Stomach (tissue), 8 donors: ENCODE measurements at regions not wholly inside any gene's neighbourhood (a gene's known extent, or its start where the extent isn't known, plus 50 kb on each side); places are given as distances from the start of the nearest gene placed in this dataset.

Experiments
- DNase-seq, 2 donors: peaks; one replicate each; pipeline versions ENCODE4 v3.0.0 to v3.0.0-alpha.2; 2013 to 2019
- H3K27ac ChIP-seq, 5 donors: fragments of 200-600 bp in 4 of 5; sonication (generic) in 4 of 5; one replicate each; pipeline ENCODE4 v1.5.1; 2013 to 2019; ENCODE audit warnings: mild to moderate bottlenecking in 1 of 5, moderate library complexity in 1 of 5
- H3K27me3 ChIP-seq, 3 donors: fragments of 200-600 bp; sonication (generic); one replicate each; pipeline ENCODE4 v1.5.1; 2017 to 2019; ENCODE audit warnings: mixed run types in 1 of 3
- H3K36me3 ChIP-seq, 4 donors: fragments of 200-600 bp; sonication (generic); 1 replicate in 3 of 4; 2 replicates in 1 of 4; pipeline ENCODE4 v1.5.1; 2016 to 2019
- H3K4me1 ChIP-seq, 4 donors: fragments of 200-600 bp; sonication (generic); one replicate each; pipeline ENCODE4 v1.5.1; 2016 to 2019
- H3K4me3 ChIP-seq, 4 donors: fragments of 200-600 bp; sonication (generic) in 3 of 4; one replicate each; pipeline ENCODE4 v1.5.1; 2016 to 2019; ENCODE audit warnings: mild to moderate bottlenecking in 1 of 4
- H3K9me3 ChIP-seq, 4 donors: fragments of 200-600 bp; sonication (generic); one replicate each; pipeline ENCODE4 v1.5.1; 2016 to 2019
- CTCF ChIP-seq, 7 experiments: fragments of 450-650 bp in 4 of 7; fragments of 200-600 bp in 3 of 7; sonication (generic) in 3 of 7; IDR thresholded peaks; one replicate each; pipeline ENCODE4 v1.5.1; 2016 to 2019; ENCODE audit warnings: antibody characterized with exemption in 7 of 7, control low read depth in 2 of 7, mild to moderate bottlenecking in 1 of 7
- EP300 ChIP-seq: sonication (generic); formaldehyde crosslinking; IDR thresholded peaks from one replicate; pipeline ENCODE4 v1.6.1; 2017; ENCODE audit warnings: antibody characterized with exemption
- POLR2A ChIP-seq, 4 donors: fragments of 450-650 bp; IDR thresholded peaks; one replicate each; pipeline ENCODE4 v1.6.1; 2016; ENCODE audit warnings: antibody characterized with exemption in 4 of 4, control low read depth in 2 of 4, mild to moderate bottlenecking in 1 of 4, moderate library complexity in 1 of 4
- POLR2AphosphoS5 ChIP-seq, 3 donors: sonication (generic); formaldehyde crosslinking; IDR thresholded peaks; one replicate each; pipeline ENCODE4 v1.6.1; 2016; ENCODE audit warnings: antibody characterized with exemption in 3 of 3
- WGBS, 5 donors: extraction: QIAGEN DNeasy Blood & Tissue Kit in 3 of 5; methylation state at CpG; one replicate each; pipeline versions ENCODE4 v1.1.5 to v1.1.7; 2013 to 2018; 5-methylcytosine and 5-hydroxymethylcytosine counted together
- intact Hi-C: fragments of 100-400 bp; cut with DNase I; formaldehyde crosslinking; loops from one replicate; pipeline ENCODE4 v1.15.1; 2023; ENCODE audit warnings: low total_unique reads
- donor health status: healthy with polysubstance abuse.
- donor health status: Bipolar disorder and iron deficiency.
- donor health status: healthy.

GRCh38 chr4:130335417-130336194, 1239.7 kb downstream of the C4orf33 start:
- Histone ChIP-seq H3K4me3 (no peak overlapping the region), H3K27me3 (no peaks in the 10 kb centered on the region), H3K4me1 (no peaks in the 10 kb centered on the region), H3K36me3 (no peaks in the 10 kb centered on the region), H3K27ac (no peak overlapping the region), H3K9me3 (no peaks in the 10 kb centered on the region)
- TF ChIP-seq EP300 (no peak), POLR2AphosphoS5 (IDR thresholded peaks at IDR 0.05) (no peak), POLR2A (IDR thresholded peaks at IDR 0.05) (no peak), CTCF (IDR thresholded peaks at IDR 0.05) (no peak)
- WGBS, 5 donors: 70 to 86% (median 77%) methylated on average over 5 of the region's 5 CpGs
- intact Hi-C loops: no loop called here
- DNase-seq: no peak

GRCh38 chr4:130336585-130337217, 1240.7 kb downstream of the C4orf33 start:
- H3K36me3 ChIP-seq: no peaks in the 10 kb centered on the region
- no peaks in the 10 kb centered on the region for H3K9me3 ChIP-seq
- intact Hi-C loops: no loop called here
- TF ChIP-seq CTCF (IDR thresholded peaks at IDR 0.05) (peak in 4 of 7 experiments; percentile 9 to 38 (median 29)), POLR2A (IDR thresholded peaks at IDR 0.05) (no peak)
- WGBS, 5 donors: 46 to 75% (median 61%) methylated on average over 5 of the region's 5 CpGs
- no peak overlapping the region for H3K4me3 ChIP-seq
- no peak for DNase-seq
- no peak overlapping the region for H3K27ac ChIP-seq
- no peaks in the 10 kb centered on the region for H3K27me3 ChIP-seq
- no peaks in the 10 kb centered on the region for H3K4me1 ChIP-seq

- Histone ChIP-seq H3K9me3 (no peaks in the 10 kb centered on the region), H3K36me3 (no peaks in the 10 kb centered on the region), H3K27ac (no peak overlapping the region), H3K4me1 (no peaks in the 10 kb centered on the region), H3K27me3 (no peaks in the 10 kb centered on the region), H3K4me3 (no peak overlapping the region)
- no peak for DNase-seq
- WGBS, 5 donors: 45 to 75% (median 59%) methylated on average over 1 of the region's 1 CpG
- TF ChIP-seq EP300 (no peak), CTCF (IDR thresholded peaks at IDR 0.05) (no peak), POLR2AphosphoS5 (IDR thresholded peaks at IDR 0.05) (no peak), POLR2A (IDR thresholded peaks at IDR 0.05) (no peak)
- intact Hi-C loops: no loop called here
These were observed 1242.9 kb downstream of the C4orf33 start for GRCh38 chr4:130338851-130339250.

GRCh38 chr4:130349745-130350144, 1253.8 kb downstream of the C4orf33 start:
- no peak for DNase-seq
- Histone ChIP-seq H3K36me3 (no peaks in the 10 kb centered on the region), H3K4me1 (no peaks in the 10 kb centered on the region), H3K27ac (no peak overlapping the region), H3K9me3 (no peaks in the 10 kb centered on the region), H3K4me3 (no peak overlapping the region), H3K27me3 (no peaks in the 10 kb centered on the region)
- TF ChIP-seq CTCF (IDR thresholded peaks at IDR 0.05): no peak
- TF ChIP-seq POLR2A (IDR thresholded peaks at IDR 0.05): no peak
- TF ChIP-seq EP300: no peak
- TF ChIP-seq POLR2AphosphoS5 (IDR thresholded peaks at IDR 0.05): no peak
- 84 to 97% (median 94%) methylated on average over 6 to 7 of the region's 7 CpGs for WGBS, 5 donors
- intact Hi-C loops: no loop called here
